CD4-positive, alpha-beta memory T cell (primary cell): ENCODE measurements at regions not wholly inside any gene's neighbourhood (a gene's known extent, or its start where the extent isn't known, plus 50 kb on each side); places are given as distances from the start of the nearest gene placed in this dataset.
A peak's percentile ranks its signal among the peaks of the same experiment; 100 is the strongest.

ENCODE experiments used
- CTCF ChIA-PET: fragments of 350-600 bp; sonication (Branson Sonifier 250); formaldehyde crosslinking; loops from one replicate; lab custom pipeline; 2021; ENCODE audit warnings: inconsistent platforms; ENCODE audit not compliant: partially characterized antibody; lab: Charles Lee
- POLR2A ChIA-PET: fragments of 350-600 bp; sonication (Branson Sonifier 250); formaldehyde crosslinking; loops from one replicate; lab custom pipeline; 2021; ENCODE audit not compliant: partially characterized antibody; lab: Charles Lee
- DNase-seq, 5 donors: peaks; one replicate each; pipeline versions ENCODE4 v3.0.0 to v3.0.0-alpha.2; 2020 to 2022; ENCODE audit warnings: mixed read lengths in 1 of 5
- H3K27ac ChIP-seq: one replicate; pipeline ENCODE4 v1.7.0; 2013; ENCODE audit warnings: low read depth, low read length
- H3K27me3 ChIP-seq: 2 replicates; pipeline ENCODE4 v1.7.0; 2013; ENCODE audit warnings: mild to moderate bottlenecking, low read length, moderate library complexity; ENCODE audit not compliant: insufficient read depth
- H3K36me3 ChIP-seq: 2 replicates; pipeline ENCODE4 v1.7.0; 2013; ENCODE audit warnings: mild to moderate bottlenecking, low read length, moderate library complexity; ENCODE audit not compliant: insufficient read depth
- H3K4me1 ChIP-seq: 2 replicates; pipeline ENCODE4 v1.7.0; 2013; ENCODE audit warnings: mild to moderate bottlenecking, low read length, moderate library complexity; ENCODE audit not compliant: insufficient read depth
- H3K4me3 ChIP-seq, 2 donors: one replicate each; pipeline ENCODE4 v1.7.0; 2013; ENCODE audit warnings: low read length in 2 of 2, mild to moderate bottlenecking in 1 of 2
- H3K9me3 ChIP-seq, 2 donors: one replicate each; pipeline ENCODE4 v1.7.0; 2013; ENCODE audit warnings: low read length in 2 of 2, control low read depth in 1 of 2; ENCODE audit not compliant: control insufficient read depth in 1 of 2
- H3K27ac Mint-ChIP-seq, 7 donors: one replicate each; pipeline ENCODE4 v1.8.0; 2020 to 2021; ENCODE audit warnings: mixed read lengths in 7 of 7, mild to moderate bottlenecking in 6 of 7, inconsistent platforms in 3 of 7, moderate library complexity in 3 of 7
- H3K27me3 Mint-ChIP-seq, 2 donors: one replicate each; pipeline ENCODE4 v1.8.0; 2020 to 2021; ENCODE audit warnings: mixed read lengths in 2 of 2
- H3K36me3 Mint-ChIP-seq, 2 donors: one replicate each; pipeline ENCODE4 v1.8.0; 2020 to 2021; ENCODE audit warnings: mixed read lengths in 2 of 2, inconsistent platforms in 1 of 2, mild to moderate bottlenecking in 1 of 2
- H3K4me1 Mint-ChIP-seq, 4 donors: one replicate each; pipeline ENCODE4 v1.8.0; 2020 to 2021; ENCODE audit warnings: mixed read lengths in 4 of 4, mild to moderate bottlenecking in 1 of 4
- H3K4me3 Mint-ChIP-seq, 8 donors: one replicate each; pipeline ENCODE4 v1.8.0; 2020 to 2021; ENCODE audit warnings: mixed read lengths in 8 of 8, mild to moderate bottlenecking in 7 of 8, moderate library complexity in 6 of 8, inconsistent platforms in 3 of 8
- H3K9me3 Mint-ChIP-seq, 8 donors: one replicate each; pipeline ENCODE4 v1.8.0; 2020 to 2021; ENCODE audit warnings: mixed read lengths in 8 of 8, mild to moderate bottlenecking in 5 of 8, inconsistent platforms in 3 of 8, moderate library complexity in 1 of 8
- intact Hi-C: fragments of 100-400 bp; cut with micrococcal nuclease; formaldehyde crosslinking; loops from one replicate; pipeline ENCODE4 v1.15.1; 2023

DNA sequence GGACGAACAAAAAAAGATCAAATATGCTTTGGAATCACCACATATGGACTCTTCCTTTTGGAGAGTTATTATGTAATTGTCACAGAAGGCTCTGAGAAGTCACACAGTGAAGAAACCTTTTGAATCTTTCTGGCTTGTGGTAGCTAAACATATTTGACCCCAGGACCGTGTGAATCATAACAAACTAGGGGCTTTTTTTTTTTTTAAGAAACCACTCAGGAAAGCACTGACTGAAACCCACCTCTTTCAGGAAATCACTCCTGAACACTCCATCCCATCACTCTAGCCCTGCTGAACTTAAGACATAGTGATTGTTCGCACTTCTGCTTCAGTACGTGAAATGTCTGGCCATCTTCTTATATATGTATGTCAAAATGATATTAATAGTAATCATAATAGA lies 495.9 kb upstream of the ARID1B start:
- peaks cover 1 to 3% of the 10 kb centered on the region in 2 donors for H3K27me3 Mint-ChIP-seq
- H3K4me3 Mint-ChIP-seq: no peak overlapping the region
- H3K27me3 ChIP-seq: no peaks in the 10 kb centered on the region
- intact Hi-C loops: no loop called here
- CTCF ChIA-PET: no interaction called here
- no peaks in the 10 kb centered on the region for H3K9me3 ChIP-seq
- DNase-seq: no peak
- peaks cover 0 to 5% (median 4%) of the 10 kb centered on the region in 8 donors for H3K9me3 Mint-ChIP-seq
- H3K27ac ChIP-seq: no peak overlapping the region
- POLR2A ChIA-PET: no interaction called here
- no peaks in the 10 kb centered on the region for H3K4me1 ChIP-seq
- no peaks in the 10 kb centered on the region for H3K36me3 ChIP-seq
- H3K4me1 Mint-ChIP-seq: peaks cover 0 to 4% (median 0%) of the 10 kb centered on the region in 4 donors
- peaks cover 0 to 23% of the 10 kb centered on the region in 2 donors for H3K36me3 Mint-ChIP-seq
- no peak overlapping the region for H3K4me3 ChIP-seq
- H3K27ac Mint-ChIP-seq: no peak overlapping the region

DNA sequence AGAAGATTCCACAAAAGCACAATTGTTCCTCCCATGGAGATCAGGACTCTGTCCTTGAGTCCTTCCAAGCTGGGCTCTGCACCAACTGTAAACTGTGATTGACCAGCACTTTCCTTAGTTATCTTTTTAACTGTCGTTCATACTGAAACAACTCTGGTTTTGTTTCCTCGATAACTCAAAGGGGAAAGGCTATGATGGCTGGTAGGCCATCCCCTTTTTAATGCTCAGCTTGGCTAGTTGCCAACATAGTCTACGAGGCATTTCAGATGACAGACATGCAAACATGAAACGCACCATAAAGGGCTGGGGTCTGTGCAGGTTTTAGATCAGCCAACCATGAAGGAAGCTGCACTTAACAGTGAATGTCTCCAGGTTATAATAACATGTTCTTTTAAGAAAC lies 497.1 kb upstream of the ARID1B start:
- Histone ChIP-seq H3K4me1 (no peaks in the 10 kb centered on the region), H3K36me3 (no peaks in the 10 kb centered on the region), H3K27me3 (no peaks in the 10 kb centered on the region), H3K9me3 (no peaks in the 10 kb centered on the region), H3K4me3 (no peak overlapping the region), H3K27ac (no peak overlapping the region)
- CTCF ChIA-PET: no interaction called here
- POLR2A ChIA-PET: no interaction called here
- Mint-ChIP-seq H3K36me3 (peaks cover 0 to 21% of the 10 kb centered on the region in 2 donors), H3K27ac (no peak overlapping the region), H3K27me3 (peaks cover 1 to 3% of the 10 kb centered on the region in 2 donors), H3K4me1 (peaks cover 0 to 4% (median 0%) of the 10 kb centered on the region in 4 donors), H3K4me3 (no peak overlapping the region), H3K9me3 (peaks cover 0 to 5% (median 4%) of the 10 kb centered on the region in 8 donors)
- intact Hi-C loops: no loop called here
- DNase-seq: no peak

DNA sequence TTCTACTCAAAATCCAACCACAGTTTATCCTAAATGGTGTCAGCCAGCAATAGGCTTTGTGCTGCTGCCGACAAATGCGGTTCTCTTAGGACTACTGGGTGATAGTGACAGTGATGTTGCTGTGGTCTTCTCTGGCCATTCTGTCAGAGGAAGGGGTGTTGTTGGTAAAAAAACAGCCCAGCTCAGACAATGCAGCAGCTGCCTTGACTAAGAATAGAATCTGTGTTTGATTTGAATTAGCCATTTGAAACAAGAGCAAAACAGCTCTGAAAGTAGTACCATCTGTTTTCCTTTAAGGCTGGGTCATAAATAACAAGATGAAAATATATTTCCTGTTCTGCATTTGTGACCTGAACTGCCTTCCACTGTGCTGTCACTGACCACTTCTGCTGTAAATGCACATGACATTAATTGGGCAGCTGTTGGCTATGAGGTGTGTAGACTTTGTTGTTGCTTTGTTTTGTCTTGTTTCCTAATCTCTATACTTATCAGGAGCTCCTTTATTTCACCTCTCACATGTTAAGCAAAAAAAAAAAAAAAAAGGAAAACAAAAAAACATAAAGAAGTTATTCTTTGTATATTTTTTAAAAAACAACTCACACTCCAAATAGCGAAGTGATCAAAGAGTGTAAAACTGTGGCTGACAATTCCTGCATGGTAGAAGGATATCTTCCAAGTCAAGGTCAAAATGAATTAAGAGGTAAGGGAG lies 497.8 kb upstream of the ARID1B start:
- ChIA-PET CTCF (interaction anchor here (1.1 kb wide), 1 partner anchor 10 kb away, joined by 3 read pairs; no protein-coding TSS in a partner anchor), POLR2A (no interaction called here)
- Mint-ChIP-seq H3K9me3 (peaks cover 0 to 5% (median 4%) of the 10 kb centered on the region in 8 donors), H3K36me3 (peaks cover 0 to 18% of the 10 kb centered on the region in 2 donors), H3K4me3 (no peak overlapping the region), H3K27ac (no peak overlapping the region), H3K4me1 (peaks cover 0 to 4% (median 0%) of the 10 kb centered on the region in 4 donors), H3K27me3 (peaks cover 1 to 3% of the 10 kb centered on the region in 2 donors)
- Histone ChIP-seq H3K4me3 (no peak overlapping the region), H3K4me1 (no peaks in the 10 kb centered on the region), H3K9me3 (no peaks in the 10 kb centered on the region), H3K27ac (no peak overlapping the region), H3K27me3 (no peaks in the 10 kb centered on the region), H3K36me3 (no peaks in the 10 kb centered on the region)
- intact Hi-C loops: no loop called here
- no peak for DNase-seq

DNA sequence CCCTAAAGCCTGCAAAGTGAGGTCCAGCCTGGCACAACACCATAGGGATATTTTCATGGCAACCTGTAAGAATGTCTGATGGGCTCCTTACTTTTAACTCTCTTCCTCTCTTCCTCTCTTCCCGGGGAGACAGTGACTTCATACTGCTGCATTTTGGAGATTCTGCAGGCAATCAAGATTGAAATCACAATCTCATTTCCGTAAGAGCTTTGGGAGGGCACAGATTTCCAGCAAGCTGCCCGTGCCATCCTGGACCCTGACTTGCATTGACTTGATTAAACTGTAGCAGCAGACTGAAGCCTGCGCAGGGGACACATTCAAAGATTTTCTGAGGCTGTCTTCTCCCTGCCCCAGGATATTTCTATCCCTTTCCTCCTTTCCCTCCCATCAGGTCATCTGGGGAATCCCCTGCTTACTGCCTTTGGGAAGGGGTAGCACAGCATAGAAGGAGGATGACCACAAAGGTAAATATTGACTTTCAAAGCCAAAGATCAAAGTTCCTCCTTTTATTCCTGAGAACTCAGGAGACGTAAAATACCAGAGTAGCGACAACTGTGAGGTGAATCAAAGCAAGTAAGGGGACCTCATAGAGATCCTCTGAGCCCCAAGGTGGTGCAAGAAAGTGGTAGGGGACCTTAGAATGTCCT lies 504.0 kb upstream of the ARID1B start:
- Mint-ChIP-seq H3K27ac (no peak overlapping the region), H3K27me3 (peaks cover 0 to 1% of the 10 kb centered on the region in 2 donors), H3K4me3 (no peak overlapping the region), H3K4me1 (peaks cover 12 to 16% (median 12%) of the 10 kb centered on the region in 4 donors), H3K36me3 (peaks cover 0 to 7% of the 10 kb centered on the region in 2 donors), H3K9me3 (peaks cover 0 to 5% (median 3%) of the 10 kb centered on the region in 8 donors)
- no peaks in the 10 kb centered on the region for H3K27me3 ChIP-seq
- ChIA-PET CTCF (no interaction called here), POLR2A (no interaction called here)
- no peak overlapping the region for H3K4me3 ChIP-seq
- no peak overlapping the region for H3K27ac ChIP-seq
- intact Hi-C loops: no loop called here
- no peaks in the 10 kb centered on the region for H3K36me3 ChIP-seq
- no peaks in the 10 kb centered on the region for H3K9me3 ChIP-seq
- H3K4me1 ChIP-seq: no peaks in the 10 kb centered on the region
- no peak for DNase-seq

DNA sequence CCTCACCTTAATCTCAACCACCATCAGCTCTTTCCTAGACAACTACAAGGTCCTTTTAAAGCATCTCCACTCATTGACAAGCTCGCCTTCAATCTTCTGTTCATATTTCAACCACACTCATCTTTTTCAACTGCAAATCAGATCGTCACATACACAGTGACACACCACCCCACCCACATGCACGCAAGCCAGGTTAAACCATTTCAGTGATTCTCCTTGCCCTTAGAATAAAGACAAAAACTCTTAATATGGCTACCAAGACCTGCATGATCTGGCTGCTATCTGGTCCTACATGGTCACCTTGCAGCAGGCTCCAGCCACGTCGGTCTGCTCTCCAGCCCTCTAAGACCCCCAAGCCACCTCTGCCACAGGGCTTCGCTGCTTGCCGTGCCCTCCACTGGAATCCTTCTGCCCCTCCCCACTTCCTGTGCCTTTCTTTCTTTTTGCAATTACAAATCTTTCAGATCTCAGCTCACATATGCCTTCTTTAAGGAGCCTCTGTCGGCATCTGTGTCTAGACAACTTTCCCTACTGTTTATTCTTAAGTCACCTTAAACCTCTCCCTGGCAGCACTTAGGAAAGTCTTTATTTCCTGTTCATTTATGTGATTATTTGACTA lies 507.3 kb upstream of the ARID1B start:
- no peaks in the 10 kb centered on the region for H3K27me3 Mint-ChIP-seq
- H3K4me1 Mint-ChIP-seq: peaks cover 12 to 16% (median 12%) of the 10 kb centered on the region in 4 donors
- Histone ChIP-seq H3K4me1 (no peaks in the 10 kb centered on the region), H3K36me3 (no peaks in the 10 kb centered on the region), H3K27ac (no peak overlapping the region), H3K4me3 (no peak overlapping the region), H3K27me3 (no peaks in the 10 kb centered on the region), H3K9me3 (no peaks in the 10 kb centered on the region)
- intact Hi-C loops: no loop called here
- DNase-seq: peak in 3 of 5 donors; percentile 1 to 6 (median 2)
- H3K9me3 Mint-ChIP-seq: peaks cover 0 to 6% (median under 1%) of the 10 kb centered on the region in 8 donors
- H3K36me3 Mint-ChIP-seq: peaks cover 0 to 18% of the 10 kb centered on the region in 2 donors
- peak overlapping the region; percentile 3 to 67 (median 63) for H3K4me3 Mint-ChIP-seq
- ChIA-PET CTCF (no interaction called here), POLR2A (interaction anchor here (1.4 kb wide), 1 partner anchor 126 kb away, joined by 3 read pairs; no protein-coding TSS in a partner anchor)
- H3K27ac Mint-ChIP-seq: peak overlapping the region in 6 of 7 donors; percentile 0 to 60 (median 15)

DNA sequence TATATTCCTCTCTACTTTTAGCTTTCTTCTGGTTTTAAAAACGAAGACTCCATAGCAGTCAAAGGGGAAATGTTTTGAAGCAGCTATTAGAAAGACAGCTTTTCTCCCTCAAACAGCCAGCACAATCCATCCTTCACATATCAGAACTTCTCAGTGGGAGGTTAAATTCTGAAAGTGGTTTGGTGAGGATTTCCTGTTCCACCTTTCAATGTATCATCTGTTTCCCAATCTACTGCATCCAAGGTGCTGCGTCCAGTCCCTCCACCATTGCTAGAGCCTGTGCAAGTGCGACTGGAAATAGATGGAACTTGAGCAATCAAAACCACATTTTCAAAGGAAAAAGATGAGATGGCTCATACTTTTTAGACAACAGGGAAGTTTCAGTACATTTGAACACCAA lies 508.3 kb upstream of the ARID1B start:
- peaks cover 0 to 23% of the 10 kb centered on the region in 2 donors for H3K36me3 Mint-ChIP-seq
- H3K4me3 Mint-ChIP-seq: peak overlapping the region in 3 of 8 donors; percentile 37 to 57 (median 37)
- ChIA-PET POLR2A (no interaction called here), CTCF (no interaction called here)
- no peaks in the 10 kb centered on the region for H3K4me1 ChIP-seq
- no peaks in the 10 kb centered on the region for H3K9me3 ChIP-seq
- no peaks in the 10 kb centered on the region for H3K36me3 ChIP-seq
- no peaks in the 10 kb centered on the region for H3K27me3 ChIP-seq
- no peak for DNase-seq
- H3K4me3 ChIP-seq: no peak overlapping the region
- H3K27ac Mint-ChIP-seq: peak overlapping the region in 3 of 7 donors; percentile 48 to 62 (median 57)
- peaks cover 12 to 16% (median 12%) of the 10 kb centered on the region in 4 donors for H3K4me1 Mint-ChIP-seq
- peaks cover 0 to 6% (median 2%) of the 10 kb centered on the region in 8 donors for H3K9me3 Mint-ChIP-seq
- H3K27ac ChIP-seq: no peak overlapping the region
- intact Hi-C loops: no loop called here
- no peaks in the 10 kb centered on the region for H3K27me3 Mint-ChIP-seq

DNA sequence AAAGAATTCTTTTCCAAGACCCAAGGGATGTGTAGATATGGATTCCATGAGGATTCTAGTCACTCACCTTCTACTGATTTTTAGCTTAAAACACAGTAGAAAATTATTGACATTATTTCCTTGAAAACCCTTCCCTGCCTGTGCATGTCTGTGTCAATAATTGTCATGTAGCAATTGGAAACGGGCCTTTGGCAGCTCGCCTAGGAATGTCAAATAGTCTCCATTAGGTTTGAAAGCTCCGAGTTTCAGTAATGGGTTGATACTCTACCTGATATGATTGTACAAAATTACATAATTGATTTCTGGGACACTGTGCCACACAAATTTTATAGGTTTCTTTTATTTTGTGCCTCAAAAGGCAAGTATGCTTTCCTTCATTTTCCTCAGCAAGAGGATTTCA lies 515.2 kb upstream of the ARID1B start:
- Histone ChIP-seq H3K36me3 (no peaks in the 10 kb centered on the region), H3K9me3 (no peaks in the 10 kb centered on the region), H3K27me3 (no peaks in the 10 kb centered on the region), H3K27ac (no peak overlapping the region), H3K4me1 (no peaks in the 10 kb centered on the region), H3K4me3 (no peak overlapping the region)
- peaks cover 0 to 6% (median 3%) of the 10 kb centered on the region in 8 donors for H3K9me3 Mint-ChIP-seq
- intact Hi-C loops: no loop called here
- POLR2A ChIA-PET: no interaction called here
- H3K4me3 Mint-ChIP-seq: no peak overlapping the region
- no peak for DNase-seq
- peaks cover 0 to 33% of the 10 kb centered on the region in 2 donors for H3K36me3 Mint-ChIP-seq
- H3K27me3 Mint-ChIP-seq: no peaks in the 10 kb centered on the region
- no peaks in the 10 kb centered on the region for H3K4me1 Mint-ChIP-seq
- H3K27ac Mint-ChIP-seq: no peak overlapping the region
- CTCF ChIA-PET: interaction anchor here (1.1 kb wide), 1 partner anchor 10 kb away, joined by 3 read pairs; no protein-coding TSS in a partner anchor
